D341Med (cell line): ENCODE measurements at regions not wholly inside any gene's neighbourhood (a gene's known extent, or its start where the extent isn't known, plus 50 kb on each side); places are given as distances from the start of the nearest gene placed in this dataset.
A peak's percentile ranks its signal among the peaks of the same experiment; 100 is the strongest.
"Not testable (repeated sequence)": the region's sequence is repeated elsewhere in the genome, so short reads cannot be mapped to it uniquely, and the experiment has no call there.

ENCODE experiments used
- DNase-seq: peaks from one replicate; pipeline ENCODE4 v3.0.0; 2012; ENCODE audit warnings: low spot score

DNA sequence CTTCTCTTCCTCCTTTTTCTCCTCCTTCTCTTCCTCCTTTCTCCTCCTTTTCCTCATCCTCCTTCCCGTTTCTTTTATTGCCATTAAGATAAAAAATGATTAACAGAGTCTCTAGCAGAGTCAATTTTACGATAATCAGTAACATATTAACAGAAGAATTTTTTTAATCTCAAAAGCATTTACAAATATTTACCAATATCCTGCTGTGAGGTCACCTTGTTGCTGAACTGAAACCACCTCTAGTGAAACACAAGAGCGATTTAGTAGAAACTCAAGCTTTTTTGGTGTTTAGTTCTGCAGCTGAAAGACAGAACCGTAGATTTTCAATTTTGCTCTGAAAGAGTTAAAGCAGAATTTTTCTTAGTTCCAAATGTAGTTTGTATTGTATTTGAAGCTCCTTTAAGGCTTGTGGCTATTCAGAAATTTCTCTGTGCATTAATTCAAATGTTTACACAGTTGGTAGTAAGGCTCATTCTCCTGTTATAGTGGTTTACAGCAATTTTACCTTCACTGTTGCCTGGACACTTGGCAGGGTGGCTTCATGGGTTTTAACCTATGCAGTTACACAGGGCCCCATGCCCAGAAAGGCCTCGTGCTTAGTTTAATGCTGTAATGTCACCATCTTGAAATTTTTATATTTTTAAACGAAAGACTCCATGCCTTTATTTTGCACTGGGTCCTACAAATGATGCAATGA lies 1106.6 kb upstream of the FAM98A start:
- no peak for DNase-seq

DNA sequence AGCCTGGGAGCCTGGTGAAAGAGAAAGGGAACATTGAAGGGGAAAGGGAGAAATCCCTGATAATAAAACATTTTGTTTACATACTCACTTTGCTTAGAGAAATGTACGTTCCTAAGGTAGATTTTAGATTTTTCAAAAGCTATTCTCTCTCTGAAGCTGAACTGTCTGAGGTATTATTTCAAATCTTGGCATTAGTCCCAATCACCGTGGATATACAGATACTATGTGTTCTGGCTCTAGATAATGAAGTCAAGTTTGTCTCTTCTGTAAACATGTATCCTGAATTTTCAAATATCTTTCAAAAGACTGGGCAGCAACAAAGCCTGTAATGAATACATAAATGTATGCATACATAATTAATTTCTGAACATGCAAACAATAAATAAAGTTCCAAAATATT lies 1104.2 kb upstream of the FAM98A start:
- DNase-seq, result no peak

DNA sequence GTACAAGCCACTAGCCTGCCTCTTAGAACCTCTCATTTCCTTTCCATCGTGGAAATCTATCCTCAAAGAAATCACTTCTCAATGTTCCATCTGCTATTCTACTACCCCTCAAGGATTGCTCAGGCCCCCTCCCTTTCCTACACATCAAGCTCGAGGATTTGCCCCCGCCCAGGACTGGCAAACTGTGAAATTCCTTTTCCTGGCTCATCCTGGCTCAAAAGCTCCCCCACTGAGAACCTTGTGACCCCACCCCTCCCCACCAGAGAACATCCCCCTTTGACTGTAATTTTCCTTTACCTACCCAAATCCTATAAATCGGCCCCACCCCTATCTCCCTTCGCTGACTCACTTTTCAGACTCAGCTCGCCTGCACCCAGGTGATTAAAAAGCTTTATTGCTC lies 1103.3 kb upstream of the FAM98A start:
- not testable (repeated sequence) for DNase-seq

DNA sequence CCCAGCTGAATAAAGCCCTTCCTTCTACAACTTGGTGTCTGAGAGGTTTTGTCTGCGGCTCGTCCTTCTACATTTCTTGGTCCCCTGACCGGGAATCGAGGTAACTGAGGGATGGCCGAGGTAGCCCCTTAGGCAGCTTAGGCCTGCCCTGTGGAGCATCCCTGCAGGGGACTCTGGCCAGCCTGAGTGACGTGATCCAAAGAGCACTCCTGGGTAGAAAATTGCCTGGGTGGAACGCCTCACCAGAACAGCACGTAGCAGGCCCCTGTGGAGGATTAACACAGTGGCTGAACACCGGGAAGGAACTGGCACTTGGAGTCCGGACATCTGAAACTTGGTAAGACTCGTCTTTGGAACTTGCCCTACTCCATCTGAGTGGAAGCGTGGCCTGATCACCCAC lies 1078.5 kb upstream of the FAM98A start:
- DNase-seq, result not testable (repeated sequence)

DNA sequence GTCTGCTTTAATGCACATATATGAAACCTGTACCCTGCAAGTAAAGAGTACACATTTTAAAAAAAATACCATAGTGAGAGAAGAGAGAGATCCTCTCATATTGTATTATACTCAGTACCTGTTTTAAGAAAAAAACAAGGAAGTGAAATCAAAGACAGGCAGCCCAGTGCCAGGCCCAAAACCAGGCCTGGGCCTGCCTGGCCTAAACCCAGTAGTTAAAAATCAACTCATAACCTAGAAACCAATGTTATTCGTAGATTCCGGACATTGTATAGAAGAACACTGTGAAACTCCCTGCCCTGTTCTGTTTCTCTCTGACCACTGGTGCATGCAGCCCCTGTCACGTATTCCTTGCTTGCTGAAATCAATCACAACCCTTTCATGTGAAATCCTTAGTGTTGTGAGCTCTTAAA lies 1078.0 kb upstream of the FAM98A start:
- DNase-seq, result not testable (repeated sequence)

DNA sequence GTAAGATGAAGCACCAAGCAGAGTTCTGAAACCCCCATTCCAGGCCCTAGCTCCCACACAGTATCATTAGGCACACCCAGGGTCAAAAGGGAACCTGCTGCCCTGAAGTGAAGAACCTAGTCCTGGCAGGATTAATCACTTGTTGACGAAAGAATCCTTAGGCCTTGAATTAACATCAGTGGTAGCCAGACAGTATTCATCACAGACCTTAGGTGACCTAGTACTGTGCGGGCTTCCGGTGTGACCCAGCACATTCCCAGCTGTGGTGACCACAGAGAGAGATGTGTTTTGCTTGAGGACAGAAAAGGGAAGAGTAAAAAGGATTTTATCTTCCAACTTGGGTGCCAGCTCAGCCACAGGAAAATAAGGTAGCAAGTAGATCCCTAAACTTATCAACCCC lies 1071.4 kb upstream of the FAM98A start:
- no peak for DNase-seq

DNA sequence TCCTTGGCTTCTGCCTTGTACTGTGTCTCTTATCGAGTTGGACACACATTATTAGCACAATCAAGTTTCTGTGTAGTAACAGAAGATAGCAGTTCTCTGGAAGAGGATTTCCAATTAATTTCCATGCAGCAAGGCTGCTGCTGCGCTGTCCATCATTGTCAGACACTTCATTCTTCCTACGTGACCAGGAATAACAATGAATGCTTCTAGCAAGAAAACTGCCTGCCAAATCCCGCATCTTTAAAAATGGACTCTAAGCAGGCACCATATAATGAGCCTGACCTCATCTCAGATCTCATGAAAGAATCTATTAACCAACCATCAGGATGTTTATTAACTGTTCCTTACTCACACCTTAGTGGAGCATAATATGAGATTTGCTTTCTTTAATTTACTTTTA lies 1067.7 kb upstream of the FAM98A start:
- no peak for DNase-seq

DNA sequence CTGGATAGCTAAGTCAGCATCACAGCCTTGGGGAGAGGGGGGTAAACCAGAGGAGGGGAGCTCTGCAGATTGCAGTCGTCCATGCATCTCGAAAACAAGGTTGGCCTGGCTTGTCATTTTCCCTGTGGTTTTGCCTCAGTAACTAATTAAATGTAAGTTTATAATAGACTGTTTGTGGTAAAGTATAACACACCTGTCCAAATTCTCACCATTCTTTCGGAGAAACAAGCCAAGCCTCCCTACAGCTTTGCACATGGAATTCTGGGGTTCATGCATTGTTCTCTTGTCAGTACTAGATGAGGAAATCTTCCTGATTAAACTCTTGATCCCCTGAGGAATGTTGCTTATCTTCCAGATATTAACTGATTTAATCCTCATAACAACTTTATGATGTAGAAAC lies 1065.2 kb upstream of the FAM98A start:
- DNase-seq, result no peak

DNA sequence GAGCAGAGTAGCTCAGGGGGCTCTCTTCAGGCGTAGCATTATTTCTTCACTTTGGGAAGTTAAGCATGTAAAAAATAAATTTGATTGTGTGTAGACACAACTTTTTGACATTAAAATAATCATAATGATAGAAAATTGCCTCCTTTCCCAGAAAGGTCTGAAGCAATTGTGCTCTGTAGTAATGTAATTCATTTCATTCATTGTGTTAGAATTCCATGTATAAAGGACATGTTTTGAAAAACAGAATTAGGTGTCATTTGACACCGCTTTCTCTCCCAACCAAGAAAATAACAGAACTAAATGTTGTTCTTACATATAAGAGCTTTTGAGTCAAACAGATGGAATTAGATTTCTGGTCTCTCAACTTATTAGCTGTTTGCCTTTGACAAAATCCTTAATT lies 1064.2 kb upstream of the FAM98A start:
- no peak for DNase-seq

DNA sequence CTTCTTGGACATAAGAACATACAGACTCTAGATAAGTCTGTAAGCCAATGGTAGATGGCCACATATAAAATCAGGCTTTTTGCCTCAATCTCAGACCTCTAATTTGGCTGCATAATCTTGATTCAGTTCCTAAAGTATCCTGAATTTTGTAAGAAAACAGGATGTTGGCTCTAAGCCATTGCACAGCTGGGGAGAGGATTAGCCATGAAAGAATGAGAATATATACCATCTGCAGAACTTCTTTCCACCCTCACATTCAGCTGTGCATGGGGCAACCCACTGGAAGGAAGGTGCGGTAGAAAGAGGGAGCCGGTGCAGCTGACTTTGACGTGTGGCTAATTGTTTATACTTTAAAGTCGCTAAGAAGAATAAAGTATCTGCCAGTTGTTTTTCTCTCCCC lies 1061.6 kb upstream of the FAM98A start:
- no peak for DNase-seq

DNA sequence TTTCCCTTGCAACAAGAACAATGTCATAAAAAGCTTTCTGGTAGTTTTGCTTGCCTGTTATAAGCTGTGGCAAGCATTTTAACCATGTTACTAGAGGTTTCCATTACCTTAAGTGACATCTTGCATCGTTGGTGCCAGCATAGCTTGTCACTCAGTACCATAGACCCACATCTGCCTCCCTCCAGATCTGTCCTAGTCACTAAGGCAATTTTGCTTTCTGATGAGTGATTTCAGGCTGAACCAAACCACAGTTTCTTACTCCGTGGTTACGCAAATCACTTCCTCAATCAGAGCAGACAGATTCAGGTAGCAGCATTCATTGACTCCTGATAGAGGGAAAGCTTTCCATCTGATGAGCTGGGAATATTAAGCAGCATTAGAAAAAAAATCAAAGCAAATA lies 1057.5 kb upstream of the FAM98A start:
- no peak for DNase-seq

DNA sequence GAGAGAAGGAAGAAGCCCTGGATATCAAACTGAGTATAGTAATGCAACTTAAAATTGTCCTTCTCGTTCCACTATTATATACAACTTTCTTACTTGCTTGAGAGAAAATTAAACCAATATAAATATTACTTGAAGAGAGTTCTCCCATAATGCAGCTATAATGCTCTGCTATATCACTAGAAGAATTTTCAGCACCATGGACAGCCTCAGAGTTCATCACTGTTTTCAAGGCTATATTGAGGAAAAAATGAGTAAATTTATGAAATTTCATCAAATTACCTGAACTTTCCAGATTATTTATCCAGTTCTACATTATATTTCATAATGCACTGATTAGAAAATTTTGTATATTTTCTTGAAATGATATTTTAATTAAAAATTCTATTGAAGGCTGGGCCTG lies 1053.5 kb upstream of the FAM98A start:
- no peak for DNase-seq

DNA sequence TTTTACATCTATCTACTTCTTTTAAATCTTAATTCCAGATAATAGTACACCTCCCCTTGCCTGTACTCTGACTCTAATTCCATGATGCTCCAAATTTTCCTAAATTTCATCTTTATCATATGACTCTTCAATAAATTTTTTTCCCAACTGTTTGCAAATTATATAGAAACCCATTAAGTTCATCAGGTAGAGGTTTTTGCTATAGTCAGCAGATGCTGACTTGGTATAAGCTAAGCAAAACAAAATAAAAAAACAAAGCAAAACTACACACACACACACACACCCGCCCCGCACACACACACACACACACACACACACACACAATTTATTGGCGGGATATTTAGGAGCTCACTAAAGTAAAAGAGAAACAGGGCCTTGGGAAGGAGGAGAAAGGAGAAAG lies 1047.8 kb upstream of the FAM98A start:
- no peak for DNase-seq

DNA sequence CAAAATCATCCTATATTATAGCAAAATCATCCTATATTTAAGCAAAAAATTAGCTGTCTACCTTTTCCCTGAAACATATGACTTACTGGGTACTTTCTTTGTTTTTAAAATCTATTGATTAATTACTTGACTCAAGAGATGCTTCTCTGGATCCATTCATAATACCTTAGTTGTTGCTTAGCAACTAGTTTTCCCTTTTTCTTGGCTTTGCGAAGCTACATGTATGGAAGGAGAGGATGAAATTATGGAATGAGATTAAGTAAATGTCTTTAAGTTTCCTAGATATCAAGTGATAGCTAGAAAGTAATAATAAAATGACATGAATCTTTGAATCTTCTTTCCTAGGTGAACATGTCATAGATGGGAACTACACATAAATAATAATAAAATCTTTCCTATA lies 1033.2 kb upstream of the FAM98A start:
- DNase-seq, result no peak

DNA sequence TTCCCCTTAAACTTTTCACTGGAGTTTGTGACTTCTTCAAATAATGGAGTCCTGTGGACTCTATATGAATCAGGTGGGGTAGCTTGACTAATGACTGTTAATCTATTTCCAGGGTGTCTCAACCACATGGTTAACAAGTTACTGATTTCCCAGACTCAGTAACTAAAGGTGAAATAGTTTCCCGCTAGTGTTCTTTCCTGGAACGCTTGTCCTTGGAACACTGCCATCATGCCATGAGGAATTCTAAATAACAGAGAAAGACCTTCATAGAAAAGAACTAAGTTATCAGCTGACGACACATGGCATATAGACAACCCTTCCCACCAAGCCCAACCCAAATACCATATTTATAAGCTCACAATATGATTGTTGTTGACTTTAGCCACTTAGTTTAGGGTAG lies 1027.9 kb upstream of the FAM98A start:
- no peak for DNase-seq

DNA sequence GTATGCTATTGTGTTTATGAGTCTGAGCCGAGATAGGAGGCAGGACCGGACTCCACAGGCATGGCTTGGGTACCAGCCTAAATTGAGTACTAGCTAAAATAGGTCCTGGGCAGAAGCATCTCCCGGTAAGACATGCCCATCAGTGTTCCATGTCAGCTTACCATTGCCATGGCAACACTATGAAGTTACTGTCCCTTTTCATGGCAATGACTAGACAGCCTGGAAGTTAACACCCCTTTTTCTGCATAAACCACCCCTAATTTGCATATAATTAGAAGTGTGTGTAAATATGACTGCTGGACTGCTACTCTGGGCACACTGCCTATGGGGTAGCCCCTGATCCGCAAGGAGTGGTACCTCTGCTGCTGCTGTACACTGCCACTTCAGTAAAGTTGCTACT lies 1005.1 kb upstream of the FAM98A start:
- DNase-seq, result no peak

DNA sequence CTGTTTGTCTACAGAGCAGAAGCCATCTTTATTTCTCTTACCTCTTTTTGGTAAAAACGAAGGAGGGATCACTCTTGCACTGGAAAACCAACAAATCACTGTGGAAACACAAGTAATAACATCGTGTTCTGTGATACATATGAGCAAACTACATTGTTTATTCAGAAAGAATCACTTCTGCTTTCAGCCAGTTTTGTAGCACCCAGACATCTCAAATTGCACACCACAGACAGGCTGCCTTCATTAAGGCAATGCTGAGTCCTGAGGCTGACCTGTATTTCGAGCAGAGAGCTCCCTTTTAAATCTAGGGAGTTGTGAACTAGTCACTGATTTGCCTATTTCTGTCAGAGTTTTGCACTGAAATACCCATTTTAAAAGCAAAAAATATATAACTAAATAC lies 1003.2 kb upstream of the FAM98A start:
- no peak for DNase-seq

DNA sequence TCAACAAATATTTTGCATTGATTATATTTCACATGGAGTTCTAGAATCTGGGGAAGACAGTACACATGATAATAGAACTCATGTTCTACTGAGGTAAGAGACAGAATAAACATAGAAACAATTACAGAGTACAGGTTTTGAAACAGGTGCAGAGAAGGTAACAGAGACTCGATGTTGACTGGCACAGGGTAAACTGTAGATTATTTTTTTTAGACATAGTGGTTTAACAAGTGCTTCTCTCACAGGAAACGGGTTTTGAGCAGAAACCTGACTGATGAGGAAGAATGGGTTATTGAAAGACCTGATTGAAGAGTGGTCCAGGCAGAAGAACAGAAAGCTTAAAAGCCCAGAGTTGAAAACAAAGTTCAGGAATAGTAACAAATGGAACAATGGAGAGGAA lies 1002.5 kb upstream of the FAM98A start:
- DNase-seq, result no peak

DNA sequence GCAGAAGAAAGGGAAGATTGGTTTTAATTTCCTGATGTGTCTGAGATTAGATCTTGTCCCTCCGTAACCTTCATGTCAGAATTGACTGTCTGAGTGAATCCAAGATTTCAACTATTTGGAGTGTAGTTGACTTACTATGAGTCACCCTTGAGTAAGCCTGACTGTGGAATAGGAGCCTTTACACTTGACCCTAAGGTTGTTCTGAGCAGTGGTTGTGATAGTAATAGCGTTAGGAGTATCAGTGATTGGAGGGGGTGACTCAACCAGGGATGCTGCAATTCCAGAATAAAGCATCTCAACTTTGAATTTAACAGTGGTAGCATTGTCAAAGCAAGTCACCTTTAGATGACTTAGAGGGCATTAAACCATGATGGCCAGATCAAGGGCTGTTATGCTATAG lies 979.5 kb upstream of the FAM98A start:
- DNase-seq, result no peak

DNA sequence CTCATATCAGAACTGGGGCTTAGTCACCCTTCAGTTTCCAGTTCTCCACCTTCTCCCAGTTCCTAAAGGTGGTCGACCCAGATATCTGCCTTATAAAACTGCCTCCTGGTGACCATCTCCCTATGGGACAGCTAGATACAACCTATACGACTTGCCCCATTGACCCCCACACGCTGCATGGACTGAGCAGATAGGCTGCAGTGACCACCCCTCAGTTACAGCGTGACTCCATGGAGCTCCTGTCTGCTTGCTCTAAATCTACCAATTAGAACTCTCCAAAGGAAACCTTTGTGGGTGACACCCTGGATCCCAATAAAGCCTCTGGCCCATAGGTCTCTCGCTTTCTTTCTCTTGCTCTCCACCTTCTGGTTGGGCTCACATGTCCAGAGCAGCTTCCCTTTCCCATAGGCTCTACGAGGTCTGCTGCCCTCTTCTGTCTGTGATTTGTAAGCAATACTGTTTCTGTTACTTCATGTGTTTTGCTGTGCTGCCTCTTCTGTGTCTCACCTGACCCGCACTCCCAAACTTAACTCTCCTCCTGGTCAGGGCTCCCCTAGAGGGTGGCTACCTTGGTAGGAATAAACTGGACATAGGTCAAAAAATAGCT lies 971.3 kb upstream of the FAM98A start:
- peak; percentile 41 for DNase-seq

DNA sequence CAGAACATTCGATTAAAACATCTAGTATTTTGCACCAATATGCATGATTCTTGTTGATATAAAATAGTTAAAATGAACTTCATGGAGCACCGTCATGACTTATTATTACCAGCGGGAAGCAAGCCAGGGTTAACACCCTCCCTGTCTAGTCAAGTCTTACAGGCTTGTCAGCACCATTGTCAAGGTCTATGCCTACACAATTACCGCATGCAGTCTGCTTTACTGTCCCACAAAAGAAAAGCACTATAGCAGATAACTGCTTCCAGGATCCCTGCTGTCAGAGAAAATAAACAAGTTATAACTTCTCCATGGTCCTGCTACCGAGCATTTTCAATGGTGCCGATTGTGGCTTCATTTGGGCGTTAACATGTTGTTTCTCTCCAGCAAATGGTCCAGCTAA lies 968.0 kb upstream of the FAM98A start:
- DNase-seq, result no peak

DNA sequence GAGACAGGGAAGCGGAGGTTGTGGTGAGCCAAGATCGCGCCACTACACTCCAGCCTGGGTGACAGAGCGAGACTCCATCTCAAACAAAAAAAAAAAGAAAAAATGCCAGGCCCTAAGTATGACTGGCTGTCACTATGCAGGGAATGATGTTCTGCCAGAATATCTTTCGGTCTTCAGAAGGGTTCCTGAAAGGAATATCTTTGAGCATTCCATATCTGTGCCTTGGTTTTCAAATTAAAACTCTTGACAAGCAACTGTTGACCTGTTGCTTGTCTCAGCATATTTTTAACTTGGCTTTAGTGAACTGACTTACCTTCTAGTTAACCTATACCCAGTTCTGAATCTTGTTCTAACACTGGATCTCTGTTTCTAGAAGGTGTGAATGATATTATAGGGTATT lies 953.2 kb upstream of the FAM98A start:
- no peak for DNase-seq

DNA sequence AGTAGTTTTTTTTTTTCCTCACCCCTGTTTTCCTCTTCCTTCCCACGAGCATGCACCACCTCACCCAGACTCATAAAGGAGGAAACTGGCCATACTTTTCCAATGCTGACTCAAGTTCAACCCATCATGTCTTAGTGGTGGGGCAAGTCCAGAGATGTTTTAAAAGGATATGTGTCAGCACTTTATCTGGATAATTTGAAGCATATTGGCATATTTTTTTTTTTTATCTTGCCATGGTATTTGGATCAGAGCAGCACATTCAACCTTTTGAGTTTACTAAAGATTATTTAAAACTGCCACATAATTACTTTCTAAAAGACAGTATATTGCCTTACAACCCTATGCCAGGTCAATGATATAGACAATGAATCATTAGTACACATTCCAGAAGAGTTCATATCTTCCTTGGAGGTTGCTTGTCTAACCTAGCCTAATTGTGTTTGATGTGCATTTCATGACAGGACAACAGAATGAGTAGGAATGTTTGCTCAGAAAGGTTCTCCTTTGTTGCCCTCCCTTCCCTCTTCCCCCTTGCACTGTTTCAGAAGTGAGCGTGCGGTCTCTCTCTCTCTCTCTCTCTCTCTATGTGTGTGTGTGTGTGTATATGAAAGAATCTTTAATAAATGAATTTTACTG lies 950.7 kb upstream of the FAM98A start:
- no peak for DNase-seq

DNA sequence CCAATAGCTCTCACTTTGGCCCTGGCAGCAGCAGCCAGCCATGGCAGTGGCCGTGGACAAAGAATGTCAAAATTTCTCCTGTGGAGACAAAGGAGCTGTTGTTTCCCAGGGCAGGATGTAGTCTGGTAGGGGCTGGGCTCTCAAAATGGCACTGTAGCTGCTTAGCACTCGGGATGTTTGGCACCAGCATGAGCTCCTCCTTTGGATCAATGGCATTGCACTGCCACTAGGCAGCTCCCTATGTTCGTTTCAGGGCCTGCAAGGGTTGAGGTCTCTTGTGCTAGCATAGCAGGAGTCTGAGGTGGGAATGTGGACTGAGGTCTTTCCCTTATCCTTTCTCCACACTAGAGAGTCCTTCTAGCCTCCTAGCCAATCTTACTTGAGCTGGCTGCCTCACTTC lies 948.8 kb upstream of the FAM98A start:
- DNase-seq, result no peak
